ENCODE measurements at regions not wholly inside any gene's neighbourhood (a gene's known extent, or its start where the extent isn't known, plus 50 kb on each side); places are given as distances from the start of the nearest gene placed in this dataset.

DNA sequence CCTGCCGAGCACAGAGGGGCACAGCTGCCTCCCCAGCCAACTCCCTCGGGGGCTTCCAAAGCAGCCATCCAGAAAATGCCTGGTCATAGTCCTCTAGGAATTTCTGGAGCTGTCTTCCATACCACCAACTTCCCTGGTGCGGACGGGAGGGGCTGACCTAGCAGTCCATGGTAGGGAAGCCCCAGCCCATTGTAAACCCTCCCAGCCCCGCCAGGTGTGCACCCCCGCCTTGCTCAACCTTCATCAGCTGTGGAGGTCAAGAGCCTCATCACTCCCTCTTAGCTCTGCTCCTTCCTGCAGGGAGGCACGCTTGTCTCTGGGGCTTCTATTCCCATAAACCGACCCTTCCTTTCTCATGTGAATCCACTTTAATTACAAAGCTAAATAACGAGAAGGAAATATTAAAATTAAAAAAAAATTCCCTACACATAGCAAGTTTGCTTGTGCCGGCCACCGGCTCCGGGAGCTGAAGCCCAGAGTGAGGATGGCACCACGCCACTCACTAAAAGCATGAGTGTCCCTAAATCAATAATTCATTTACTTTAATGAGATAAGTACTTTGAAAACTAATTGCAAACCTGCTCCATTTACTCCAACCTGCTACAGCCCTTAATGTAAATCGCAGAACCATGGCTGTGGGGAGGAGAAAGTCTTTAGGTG lies 181.4 kb downstream of the ENGASE start:
- Histone ChIP-seq H3K4me3 (ENCODE audit: low read length in 2 of 2) (no peak overlapping the region), H3K9me3 (ENCODE audit: control insufficient read depth in 2 of 2, insufficient read depth in 1 of 2, low read length in 1 of 2) (no peaks in the 10 kb centered on the region), H3K27me3 (ENCODE audit: control insufficient read depth in 2 of 2, insufficient read depth in 1 of 2, low read length in 1 of 2) (peaks cover 0 to 8% of the 10 kb centered on the region in 2 donors), H3K36me3 (ENCODE audit: control insufficient read depth in 2 of 2, insufficient read depth in 2 of 2, low read length in 1 of 2) (no peaks in the 10 kb centered on the region), H3K4me1 (ENCODE audit: control insufficient read depth in 2 of 2, insufficient read depth in 2 of 2, low read length in 2 of 2) (no peaks in the 10 kb centered on the region), H3K27ac (ENCODE audit: low read depth in 1 of 2, low read length in 1 of 2) (no peak overlapping the region)
- DNase-seq (ENCODE audit: low read depth in 6 of 9, low spot score in 9 of 9) = no peak
- 90% methylated on average over 14 of the region's 14 CpGs for WGBS

DNA sequence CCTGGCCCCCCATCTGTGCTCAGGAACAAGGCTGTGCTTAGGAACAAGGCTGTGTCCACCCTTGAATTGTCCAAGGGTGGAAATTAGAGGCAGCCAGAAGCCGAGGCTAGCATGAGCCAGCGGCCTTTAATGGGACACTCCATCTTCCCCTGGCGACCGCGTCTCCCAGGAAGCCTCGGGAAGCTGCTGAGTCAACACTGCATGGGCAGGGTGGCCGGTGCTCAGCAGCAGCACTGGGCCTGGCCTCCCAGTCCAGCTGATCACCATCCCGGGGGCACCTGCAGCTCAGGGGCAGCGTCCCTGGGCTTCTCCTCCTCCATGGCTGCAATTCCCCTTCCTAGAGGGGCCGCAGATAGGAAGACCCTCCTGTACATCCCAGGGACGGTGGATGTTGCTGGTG lies 180.8 kb downstream of the ENGASE start:
- Histone ChIP-seq H3K36me3 (ENCODE audit: control insufficient read depth in 2 of 2, insufficient read depth in 2 of 2, low read length in 1 of 2) (no peaks in the 10 kb centered on the region), H3K27ac (ENCODE audit: low read depth in 1 of 2, low read length in 1 of 2) (no peak overlapping the region), H3K9me3 (ENCODE audit: control insufficient read depth in 2 of 2, insufficient read depth in 1 of 2, low read length in 1 of 2) (no peaks in the 10 kb centered on the region), H3K27me3 (ENCODE audit: control insufficient read depth in 2 of 2, insufficient read depth in 1 of 2, low read length in 1 of 2) (peaks cover 0 to 8% of the 10 kb centered on the region in 2 donors), H3K4me3 (ENCODE audit: low read length in 2 of 2) (no peak overlapping the region), H3K4me1 (ENCODE audit: control insufficient read depth in 2 of 2, insufficient read depth in 2 of 2, low read length in 2 of 2) (no peaks in the 10 kb centered on the region)
- 87% methylated on average over 11 of the region's 11 CpGs for WGBS
- DNase-seq (ENCODE audit: low read depth in 6 of 9, low spot score in 9 of 9) = no peak

DNA sequence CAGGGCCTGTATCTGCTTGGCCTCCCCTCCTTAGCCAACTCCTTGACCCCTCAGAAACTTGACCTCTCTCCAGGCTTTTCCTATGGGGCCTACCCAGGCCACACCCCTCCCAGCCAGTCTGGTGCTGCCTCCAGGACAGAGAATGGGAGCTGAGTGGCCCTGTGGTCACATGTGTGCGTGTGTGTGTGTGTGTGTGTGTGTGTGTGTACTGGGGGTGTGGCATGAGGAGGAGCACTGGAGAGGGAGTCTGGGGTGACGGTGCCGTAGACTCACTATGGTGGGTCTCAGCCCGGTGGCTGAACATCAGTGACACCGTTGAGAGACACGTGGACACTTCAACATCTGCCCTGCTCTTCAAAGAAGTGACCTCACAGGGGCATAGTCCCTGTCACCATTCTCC lies 180.4 kb downstream of the ENGASE start:
- Histone ChIP-seq H3K4me3 (ENCODE audit: low read length in 2 of 2) (no peak overlapping the region), H3K9me3 (ENCODE audit: control insufficient read depth in 2 of 2, insufficient read depth in 1 of 2, low read length in 1 of 2) (no peaks in the 10 kb centered on the region), H3K4me1 (ENCODE audit: control insufficient read depth in 2 of 2, insufficient read depth in 2 of 2, low read length in 2 of 2) (no peaks in the 10 kb centered on the region), H3K36me3 (ENCODE audit: control insufficient read depth in 2 of 2, insufficient read depth in 2 of 2, low read length in 1 of 2) (no peaks in the 10 kb centered on the region), H3K27me3 (ENCODE audit: control insufficient read depth in 2 of 2, insufficient read depth in 1 of 2, low read length in 1 of 2) (peaks cover 0 to 8% of the 10 kb centered on the region in 2 donors), H3K27ac (ENCODE audit: low read depth in 1 of 2, low read length in 1 of 2) (no peak overlapping the region)
- no peak for DNase-seq (ENCODE audit: low read depth in 6 of 9, low spot score in 9 of 9)
- WGBS = 92% methylated on average over 6 of the region's 6 CpGs

DNA sequence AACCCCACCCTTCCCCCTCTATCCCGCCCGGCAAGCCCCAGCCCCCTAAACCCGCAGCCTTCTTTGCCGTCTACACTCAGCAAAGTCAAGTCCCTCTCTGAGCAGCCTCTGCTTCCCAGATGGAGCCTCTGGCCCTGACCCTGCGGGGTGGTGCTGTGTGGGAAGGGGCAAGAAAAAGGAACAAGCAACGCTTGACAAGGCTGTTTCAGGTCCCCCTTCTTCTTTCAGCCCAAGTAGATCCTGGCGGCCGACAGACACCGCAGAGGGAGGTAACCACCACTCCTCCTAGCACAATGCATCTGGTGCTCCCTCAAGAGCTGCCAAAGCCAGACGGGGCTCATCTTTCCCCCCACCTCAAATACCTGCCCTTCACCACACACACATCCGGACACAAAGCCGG lies 178.3 kb downstream of the ENGASE start:
- 51% methylated on average over 12 of the region's 12 CpGs for WGBS
- H3K27me3 ChIP-seq (ENCODE audit: control insufficient read depth in 2 of 2, insufficient read depth in 1 of 2, low read length in 1 of 2) = peaks cover 0 to 23% of the 10 kb centered on the region in 2 donors
- DNase-seq (ENCODE audit: low read depth in 6 of 9, low spot score in 9 of 9) = peak in 1 of 9 donors; percentile 1
- H3K4me1 ChIP-seq (ENCODE audit: control insufficient read depth in 2 of 2, insufficient read depth in 2 of 2, low read length in 2 of 2) = no peaks in the 10 kb centered on the region
- no peak overlapping the region for H3K4me3 ChIP-seq (ENCODE audit: low read length in 2 of 2)
- H3K9me3 ChIP-seq (ENCODE audit: control insufficient read depth in 2 of 2, insufficient read depth in 1 of 2, low read length in 1 of 2) = no peaks in the 10 kb centered on the region
- H3K36me3 ChIP-seq (ENCODE audit: control insufficient read depth in 2 of 2, insufficient read depth in 2 of 2, low read length in 1 of 2) = no peaks in the 10 kb centered on the region
- no peak overlapping the region for H3K27ac ChIP-seq (ENCODE audit: low read depth in 1 of 2, low read length in 1 of 2)

DNA sequence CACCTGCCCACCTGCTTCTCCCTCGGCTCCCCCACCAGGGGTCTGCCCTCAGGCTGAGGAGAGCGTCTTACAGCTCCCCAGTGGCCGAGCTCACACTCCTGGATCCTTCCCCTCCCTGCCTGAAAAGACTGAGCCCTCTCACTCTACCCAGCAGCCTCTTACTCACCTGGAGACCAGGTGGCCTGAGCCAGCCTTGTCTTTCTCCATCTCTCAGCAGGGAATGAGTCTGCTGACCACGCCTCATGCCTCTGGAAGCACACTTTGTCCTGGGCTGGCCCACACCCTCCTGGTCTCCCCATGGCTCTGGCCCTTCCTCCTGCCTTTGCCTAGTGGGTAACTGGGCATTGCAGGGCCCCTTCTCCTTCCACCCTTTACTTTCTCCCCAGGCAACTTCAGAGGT lies 177.2 kb downstream of the ENGASE start:
- no peak overlapping the region for H3K4me3 ChIP-seq (ENCODE audit: low read length in 2 of 2)
- H3K27me3 ChIP-seq (ENCODE audit: control insufficient read depth in 2 of 2, insufficient read depth in 1 of 2, low read length in 1 of 2) = peaks cover 0 to 23% of the 10 kb centered on the region in 2 donors
- H3K4me1 ChIP-seq (ENCODE audit: control insufficient read depth in 2 of 2, insufficient read depth in 2 of 2, low read length in 2 of 2) = no peaks in the 10 kb centered on the region
- no peaks in the 10 kb centered on the region for H3K9me3 ChIP-seq (ENCODE audit: control insufficient read depth in 2 of 2, insufficient read depth in 1 of 2, low read length in 1 of 2)
- no peak for DNase-seq (ENCODE audit: low read depth in 6 of 9, low spot score in 9 of 9)
- no peaks in the 10 kb centered on the region for H3K36me3 ChIP-seq (ENCODE audit: control insufficient read depth in 2 of 2, insufficient read depth in 2 of 2, low read length in 1 of 2)
- WGBS = 87% methylated on average over 4 of the region's 4 CpGs
- H3K27ac ChIP-seq (ENCODE audit: low read depth in 1 of 2, low read length in 1 of 2) = no peak overlapping the region

DNA sequence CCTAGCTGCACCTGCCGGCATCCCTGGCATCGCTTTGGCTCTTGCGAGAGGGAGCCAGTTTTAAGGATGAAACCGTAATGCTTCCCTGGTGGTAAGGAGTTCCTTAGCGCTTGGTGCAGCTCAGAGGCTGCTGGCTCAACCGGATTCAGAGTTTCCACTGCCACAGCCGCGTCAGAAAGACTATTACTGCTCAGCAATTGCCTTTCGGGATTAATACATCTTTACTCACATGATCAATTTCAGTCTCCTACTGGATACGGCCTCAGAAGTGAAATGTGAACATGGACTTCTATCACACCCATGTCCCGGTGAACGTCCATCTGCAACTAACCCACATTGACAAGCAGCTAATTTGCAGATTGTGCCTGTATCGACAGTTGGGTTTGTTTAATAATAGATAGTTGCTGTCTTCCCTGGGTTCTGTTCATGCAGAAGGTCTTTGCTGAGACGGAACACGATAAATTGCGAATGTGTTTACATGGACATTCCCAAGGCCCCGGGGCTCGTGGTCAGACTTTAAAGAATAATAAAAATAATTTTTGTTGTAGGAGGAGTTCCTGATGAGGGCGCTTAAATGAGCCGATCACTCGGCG lies 175.4 kb downstream of the ENGASE start:
- Histone ChIP-seq H3K4me3 (ENCODE audit: low read length in 2 of 2) (no peak overlapping the region), H3K27ac (ENCODE audit: low read depth in 1 of 2, low read length in 1 of 2) (no peak overlapping the region), H3K36me3 (ENCODE audit: control insufficient read depth in 2 of 2, insufficient read depth in 2 of 2, low read length in 1 of 2) (no peaks in the 10 kb centered on the region), H3K27me3 (ENCODE audit: control insufficient read depth in 2 of 2, insufficient read depth in 1 of 2, low read length in 1 of 2) (peaks cover 0 to 23% of the 10 kb centered on the region in 2 donors), H3K4me1 (ENCODE audit: control insufficient read depth in 2 of 2, insufficient read depth in 2 of 2, low read length in 2 of 2) (no peaks in the 10 kb centered on the region), H3K9me3 (ENCODE audit: control insufficient read depth in 2 of 2, insufficient read depth in 1 of 2, low read length in 1 of 2) (no peaks in the 10 kb centered on the region)
- no peak for DNase-seq (ENCODE audit: low read depth in 6 of 9, low spot score in 9 of 9)
- 91% methylated on average over 22 of the region's 22 CpGs for WGBS

DNA sequence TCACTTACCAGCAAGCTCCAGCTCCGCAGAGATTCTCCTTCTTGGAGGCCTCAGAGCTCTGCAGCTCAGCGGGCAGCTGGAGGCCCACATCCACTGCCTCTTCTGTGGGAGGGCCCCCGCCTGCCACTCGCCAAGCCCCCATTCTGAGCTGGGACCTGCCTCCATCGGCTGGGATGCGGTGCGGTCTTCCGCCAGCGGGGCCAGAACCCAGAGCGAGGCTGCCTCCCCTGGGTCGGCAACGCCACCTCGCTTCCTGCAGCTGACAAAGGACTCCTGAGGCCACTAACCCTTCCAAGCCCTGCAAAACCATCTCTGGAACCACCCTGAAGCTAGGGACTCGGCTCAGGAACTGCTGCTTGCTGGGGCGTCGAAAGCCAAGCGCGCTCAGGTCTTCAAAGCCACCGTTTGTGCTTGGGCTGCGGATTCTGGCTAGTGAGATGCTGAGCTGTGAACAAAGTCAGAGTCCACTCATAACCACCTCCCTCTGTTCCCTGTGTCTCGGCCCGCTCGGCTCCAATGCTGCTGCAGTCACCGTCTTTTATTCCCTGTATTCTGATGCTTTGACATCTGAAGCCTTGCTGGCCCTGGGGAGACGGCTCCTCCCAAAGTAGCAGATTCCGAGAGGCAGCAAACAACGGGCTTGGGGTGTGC lies 174.3 kb downstream of the ENGASE start:
- no peak for DNase-seq (ENCODE audit: low read depth in 6 of 9, low spot score in 9 of 9)
- no peaks in the 10 kb centered on the region for H3K4me1 ChIP-seq (ENCODE audit: control insufficient read depth in 2 of 2, insufficient read depth in 2 of 2, low read length in 2 of 2)
- no peaks in the 10 kb centered on the region for H3K36me3 ChIP-seq (ENCODE audit: control insufficient read depth in 2 of 2, insufficient read depth in 2 of 2, low read length in 1 of 2)
- no peak overlapping the region for H3K4me3 ChIP-seq (ENCODE audit: low read length in 2 of 2)
- H3K9me3 ChIP-seq (ENCODE audit: control insufficient read depth in 2 of 2, insufficient read depth in 1 of 2, low read length in 1 of 2) = no peaks in the 10 kb centered on the region
- peaks cover 0 to 23% of the 10 kb centered on the region in 2 donors for H3K27me3 ChIP-seq (ENCODE audit: control insufficient read depth in 2 of 2, insufficient read depth in 1 of 2, low read length in 1 of 2)
- 73% methylated on average over 27 of the region's 27 CpGs for WGBS
- H3K27ac ChIP-seq (ENCODE audit: low read depth in 1 of 2, low read length in 1 of 2) = no peak overlapping the region

DNA sequence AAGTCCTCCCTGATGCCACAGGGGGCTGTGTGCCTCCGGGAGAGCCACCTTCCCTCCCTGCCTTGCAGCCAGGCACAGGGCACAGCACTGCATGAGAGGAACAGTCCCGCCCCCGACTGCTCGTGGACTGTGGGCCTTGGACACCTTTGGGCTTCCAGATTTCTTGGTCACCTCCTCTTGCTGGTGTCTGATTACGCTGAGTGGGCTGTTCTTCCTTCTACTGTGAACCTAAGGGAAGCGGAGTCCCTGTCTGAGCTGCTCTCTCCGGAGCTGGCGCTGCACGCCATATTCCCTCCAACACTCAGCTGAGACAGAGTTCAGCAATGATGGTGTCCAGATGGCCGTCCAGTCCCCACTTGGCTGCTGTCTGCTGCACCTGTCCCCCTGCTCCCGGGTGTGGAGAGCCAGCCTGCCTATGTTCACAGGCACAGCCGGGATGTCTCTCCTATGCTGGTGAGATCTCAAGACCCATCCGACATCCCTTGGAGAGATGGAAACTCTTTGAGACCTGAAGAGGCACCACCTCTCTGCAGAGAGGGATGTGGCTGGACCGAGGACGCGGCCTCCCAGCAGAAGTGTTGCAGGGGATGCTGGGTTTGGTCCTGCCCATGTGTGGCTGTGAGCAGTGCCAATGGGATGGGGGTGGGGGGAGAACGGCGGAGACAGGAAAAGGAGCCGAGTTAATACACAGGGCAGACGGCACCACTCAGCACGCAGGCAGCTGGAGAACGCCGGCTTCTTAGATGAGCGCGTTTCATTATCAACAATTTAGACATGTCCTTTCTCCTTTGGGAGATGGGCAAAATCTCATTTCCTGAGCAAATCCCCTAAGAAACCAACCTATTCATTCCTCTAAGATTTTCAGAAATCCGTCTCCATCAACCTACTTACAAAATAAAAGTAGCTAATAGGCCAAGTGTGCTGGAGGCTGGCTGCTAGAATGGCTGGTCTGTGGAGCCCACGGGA lies 171.9 kb downstream of the ENGASE start:
- Histone ChIP-seq H3K4me3 (ENCODE audit: low read length in 2 of 2) (no peak overlapping the region), H3K4me1 (ENCODE audit: control insufficient read depth in 2 of 2, insufficient read depth in 2 of 2, low read length in 2 of 2) (no peaks in the 10 kb centered on the region), H3K27ac (ENCODE audit: low read depth in 1 of 2, low read length in 1 of 2) (no peak overlapping the region), H3K36me3 (ENCODE audit: control insufficient read depth in 2 of 2, insufficient read depth in 2 of 2, low read length in 1 of 2) (no peaks in the 10 kb centered on the region), H3K9me3 (ENCODE audit: control insufficient read depth in 2 of 2, insufficient read depth in 1 of 2, low read length in 1 of 2) (no peaks in the 10 kb centered on the region), H3K27me3 (ENCODE audit: control insufficient read depth in 2 of 2, insufficient read depth in 1 of 2, low read length in 1 of 2) (peaks cover 0 to 18% of the 10 kb centered on the region in 2 donors)
- 86% methylated on average over 27 of the region's 27 CpGs for WGBS
- DNase-seq (ENCODE audit: low read depth in 6 of 9, low spot score in 9 of 9) = no peak

Measured in thymus (tissue), 11 donors.